SH-SY5Y (cell line): ENCODE measurements at regions not wholly inside any gene's neighbourhood (a gene's known extent, or its start where the extent isn't known, plus 50 kb on each side); places are given as distances from the start of the nearest gene placed in this dataset.

Experiments
- GATA2 ChIP-seq: IDR thresholded peaks from 2 replicates; pipeline ENCODE4 v1.6.1; 2011; ENCODE audit warnings: mild to moderate bottlenecking, low read depth, low read length
- GATA3 ChIP-seq: IDR thresholded peaks from 2 replicates; pipeline ENCODE4 v1.6.1; 2011; ENCODE audit warnings: low read depth, mild to moderate bottlenecking, low read length, moderate library complexity

GRCh38 chr3:64392001-64392400 lies 166.7 kb upstream of the PRICKLE2 start:
- TF ChIP-seq GATA2 (no peak), GATA3 (no peak)
